ENCODE measurements at regions not wholly inside any gene's neighbourhood (a gene's known extent, or its start where the extent isn't known, plus 50 kb on each side); places are given as distances from the start of the nearest gene placed in this dataset.
"Not testable (repeated sequence)": the region's sequence is repeated elsewhere in the genome, so short reads cannot be mapped to it uniquely, and the experiment has no call there.

DNA sequence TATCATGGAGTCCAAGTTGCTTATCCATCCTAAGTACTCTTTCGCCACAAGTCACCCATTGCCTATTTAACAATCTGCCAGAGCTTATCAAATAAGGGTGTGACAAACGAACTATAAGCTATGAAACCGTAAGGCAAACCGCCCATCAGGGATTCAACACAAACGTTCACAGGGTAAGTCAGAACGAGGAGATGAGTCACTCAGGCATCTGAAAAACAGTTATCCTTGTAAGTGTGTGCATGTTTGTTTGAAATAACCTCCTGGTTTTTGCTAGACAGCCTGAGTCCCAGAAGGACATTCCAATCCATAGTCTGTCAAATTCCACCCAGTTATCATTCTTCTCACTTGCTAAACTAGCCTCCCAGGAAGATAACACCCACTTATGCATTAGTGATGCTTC, 299.1 kb downstream of the PAX3 start:
- DNase-seq (ENCODE audit: insufficient read length, low spot score), result peak; percentile 8
- peak; percentile 100 for FAIRE-seq
- TF ChIP-seq POLR2A (IDR thresholded peaks at IDR 0.05; ENCODE audit: low read depth, low read length), result no peak

DNA sequence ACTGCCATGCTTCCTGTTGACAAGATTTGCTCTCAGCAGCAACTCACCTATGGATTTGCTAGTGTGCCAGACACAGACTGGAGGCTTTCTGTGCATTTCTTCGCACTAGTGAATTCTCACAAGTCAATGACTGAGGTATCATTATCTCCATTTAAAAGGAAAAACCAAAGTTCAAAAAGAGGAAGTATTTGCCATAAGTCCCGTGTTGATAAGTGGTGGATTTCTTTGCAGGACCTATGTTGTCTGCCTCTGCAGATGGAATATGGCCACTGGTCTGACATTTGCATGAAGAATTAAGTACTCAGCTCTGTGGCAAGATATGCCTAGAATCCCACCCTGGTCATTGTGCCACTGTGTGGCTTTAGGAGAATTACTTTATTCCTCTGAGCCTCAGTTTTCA, 299.6 kb downstream of the PAX3 start:
- FAIRE-seq (no peak), DNase-seq (ENCODE audit: insufficient read length, low spot score) (no peak)
- TF ChIP-seq POLR2A (IDR thresholded peaks at IDR 0.05; ENCODE audit: low read depth, low read length), result no peak

DNA sequence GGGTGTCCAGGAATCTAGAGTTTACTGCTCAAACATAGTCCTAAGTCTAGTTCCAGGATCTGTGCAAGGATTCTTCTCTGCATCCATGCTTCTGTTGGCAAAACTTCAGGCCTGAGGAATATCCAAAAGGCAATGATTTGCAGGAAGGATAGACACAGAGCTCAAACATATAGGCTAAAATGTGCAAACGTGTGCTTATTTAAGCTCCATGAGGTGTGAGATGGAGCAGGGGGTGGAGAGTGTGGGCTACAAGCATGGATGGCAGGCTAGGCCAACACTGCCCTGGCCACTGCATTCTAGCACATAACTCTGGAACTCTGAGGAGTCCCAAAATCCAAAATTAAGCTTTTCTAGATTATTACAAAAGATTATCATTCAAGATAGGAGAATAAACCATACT, 301.1 kb downstream of the PAX3 start:
- FAIRE-seq (no peak), DNase-seq (ENCODE audit: insufficient read length, low spot score) (no peak)
- TF ChIP-seq POLR2A (IDR thresholded peaks at IDR 0.05; ENCODE audit: low read depth, low read length), result no peak

DNA sequence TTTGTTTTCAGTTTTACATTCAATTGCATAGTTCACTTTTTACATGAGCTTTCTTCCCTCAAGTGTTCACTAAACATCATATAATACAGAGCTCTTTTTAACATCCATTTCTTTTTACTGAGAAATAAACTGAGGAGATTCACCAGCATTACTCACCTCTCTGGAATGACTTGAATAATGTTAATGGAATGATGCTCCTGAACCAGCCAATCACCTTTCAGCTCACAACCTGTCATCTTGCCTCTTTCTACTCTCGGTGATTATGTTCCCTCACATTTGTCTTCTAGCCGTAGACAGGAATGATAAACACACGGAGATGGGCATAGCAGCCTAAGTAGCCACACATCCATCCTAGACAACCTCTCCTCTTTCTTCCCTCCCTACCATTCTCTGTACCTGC, 301.7 kb downstream of the PAX3 start:
- no peak for TF ChIP-seq POLR2A (IDR thresholded peaks at IDR 0.05; ENCODE audit: low read depth, low read length)
- FAIRE-seq (peak; percentile 98), DNase-seq (ENCODE audit: insufficient read length, low spot score) (peak; percentile 43)

DNA sequence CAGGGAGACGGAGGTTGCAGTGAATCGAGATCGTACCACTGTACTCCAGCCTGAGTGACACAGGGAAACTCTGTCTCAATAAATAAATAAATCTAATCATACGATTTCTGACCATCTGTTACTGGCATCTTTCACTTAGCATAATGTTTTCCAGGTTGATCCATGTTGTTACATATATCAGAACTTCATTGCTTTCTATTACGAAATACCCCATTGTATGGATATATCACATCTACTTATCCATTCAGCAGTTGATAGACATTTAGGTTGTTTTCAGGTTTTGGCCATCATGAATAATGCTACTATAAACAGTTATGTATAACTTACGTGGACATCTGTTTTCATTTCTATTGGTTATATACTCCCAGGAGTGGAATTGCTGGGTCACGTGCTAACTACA, 303.9 kb downstream of the PAX3 start:
- TF ChIP-seq POLR2A (IDR thresholded peaks at IDR 0.05; ENCODE audit: low read depth, low read length), result no peak

DNA sequence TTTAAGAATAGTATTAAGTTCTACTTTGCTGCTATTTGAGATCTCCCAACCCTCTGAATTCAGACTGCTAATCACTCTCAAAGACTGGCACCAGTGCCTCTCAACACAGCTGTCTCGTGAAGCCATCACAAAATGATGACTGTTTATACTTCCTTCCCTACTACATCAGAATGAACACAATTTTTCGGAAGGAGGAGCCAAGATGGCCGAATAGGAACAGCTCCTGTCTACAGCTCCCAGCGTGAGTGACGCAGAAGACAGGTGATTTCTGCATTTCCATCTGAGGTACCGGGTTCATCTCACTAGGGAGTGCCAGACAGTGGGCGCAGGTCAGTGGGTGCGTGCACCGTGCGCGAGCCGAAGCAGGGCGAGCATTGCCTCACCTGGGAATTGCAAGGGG, 314.4 kb downstream of the PAX3 start:
- DNase-seq (ENCODE audit: insufficient read length, low spot score); FAIRE-seq: not testable (repeated sequence)

More for the DNA sequence above, 303.9 kb downstream of the PAX3 start:
- no peak for FAIRE-seq
- no peak for DNase-seq (ENCODE audit: insufficient read length, low spot score)

DNA sequence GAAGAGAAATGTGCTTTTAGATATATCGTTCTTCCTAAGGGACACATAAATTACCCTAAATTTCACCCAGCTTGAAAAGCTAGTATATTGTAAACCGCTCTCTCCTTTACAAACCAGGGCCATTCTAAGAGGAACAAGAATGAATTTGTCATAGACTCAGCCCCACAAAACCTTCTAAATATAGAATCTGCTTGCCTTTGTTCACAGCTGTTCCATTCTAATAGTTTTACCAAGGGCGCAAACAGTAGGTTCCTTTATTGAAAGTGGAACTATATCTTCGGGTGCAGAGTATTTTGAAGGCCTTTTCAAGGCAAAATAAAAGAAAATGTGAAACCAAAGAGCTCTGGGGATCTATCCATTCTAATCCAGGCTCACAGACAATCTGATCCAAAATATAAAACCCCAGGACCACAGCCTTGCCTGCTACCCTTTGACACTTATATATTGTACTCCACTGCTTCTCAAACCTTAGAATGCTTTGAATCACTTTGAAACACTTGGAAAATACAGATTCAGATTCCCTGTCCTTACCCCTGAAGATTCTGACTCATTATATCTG, 316.8 kb downstream of the PAX3 start:
- DNase-seq (ENCODE audit: insufficient read length, low spot score) (no peak), FAIRE-seq (no peak)
- no peak for TF ChIP-seq POLR2A (IDR thresholded peaks at IDR 0.05; ENCODE audit: low read depth, low read length)

DNA sequence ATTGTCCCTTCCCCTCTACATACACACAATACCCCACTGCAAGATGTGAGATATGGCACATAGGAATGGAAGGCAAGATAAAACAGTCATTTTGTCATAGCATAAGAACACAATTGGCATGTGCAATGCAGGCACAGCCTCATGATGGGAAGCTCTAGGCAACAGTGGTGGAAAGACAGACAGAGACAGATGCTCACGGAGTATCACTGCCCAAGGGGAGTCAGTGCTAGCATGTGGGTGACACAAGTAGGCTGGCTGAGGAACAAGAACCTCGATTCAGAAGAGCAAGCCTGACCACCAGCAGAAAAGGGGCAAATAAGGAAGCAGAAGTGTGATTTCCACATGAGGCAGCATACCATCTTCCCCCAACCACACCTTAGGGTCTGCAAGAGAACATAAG, 323.6 kb downstream of the PAX3 start:
- TF ChIP-seq POLR2A (IDR thresholded peaks at IDR 0.05; ENCODE audit: low read depth, low read length), result no peak
- no peak for FAIRE-seq

DNA sequence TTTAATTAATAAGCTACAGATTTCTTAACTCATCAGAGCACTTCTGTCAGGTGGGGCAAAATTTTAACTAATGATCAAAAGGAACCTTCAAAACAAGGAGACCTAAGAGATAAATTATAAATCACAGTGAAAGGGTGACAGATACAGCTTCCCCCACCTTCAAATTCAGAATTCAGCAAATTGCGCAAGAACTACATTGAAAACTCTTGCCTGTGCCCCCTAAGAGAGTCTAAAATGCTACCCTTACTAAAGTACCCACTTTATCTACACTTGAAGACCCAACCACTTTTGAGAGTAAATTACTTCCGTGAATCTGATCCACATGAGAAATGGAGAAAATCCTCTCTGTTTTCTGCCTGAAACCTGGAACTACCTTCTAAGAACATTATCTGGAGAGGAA, 324.9 kb downstream of the PAX3 start:
- DNase-seq (ENCODE audit: insufficient read length, low spot score), result no peak
- FAIRE-seq, result no peak
- no peak for TF ChIP-seq POLR2A (IDR thresholded peaks at IDR 0.05; ENCODE audit: low read depth, low read length)

More for the DNA sequence above, 323.6 kb downstream of the PAX3 start:
- no peak for DNase-seq (ENCODE audit: insufficient read length, low spot score)

DNA sequence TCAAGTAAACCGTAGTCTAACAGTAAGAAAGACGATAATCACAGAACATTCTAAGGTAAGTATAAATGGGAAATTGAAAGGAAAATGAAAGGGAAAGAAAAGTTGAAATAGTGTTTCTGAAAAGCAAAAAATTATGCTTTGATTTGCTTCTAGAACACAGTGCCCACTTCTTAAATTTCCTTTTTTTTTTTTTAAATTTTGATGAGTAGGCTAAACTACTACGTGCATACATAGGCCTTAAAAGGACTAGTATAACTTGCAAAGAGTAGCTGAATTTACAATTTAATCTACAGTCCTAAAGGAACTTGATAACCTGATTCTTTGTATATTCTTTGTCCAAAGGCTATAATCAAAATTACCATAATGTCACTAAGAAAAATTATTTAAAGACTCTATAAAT, 325.3 kb downstream of the PAX3 start:
- FAIRE-seq (no peak), DNase-seq (ENCODE audit: insufficient read length, low spot score) (no peak)
- TF ChIP-seq POLR2A (IDR thresholded peaks at IDR 0.05; ENCODE audit: low read depth, low read length), result no peak

DNA sequence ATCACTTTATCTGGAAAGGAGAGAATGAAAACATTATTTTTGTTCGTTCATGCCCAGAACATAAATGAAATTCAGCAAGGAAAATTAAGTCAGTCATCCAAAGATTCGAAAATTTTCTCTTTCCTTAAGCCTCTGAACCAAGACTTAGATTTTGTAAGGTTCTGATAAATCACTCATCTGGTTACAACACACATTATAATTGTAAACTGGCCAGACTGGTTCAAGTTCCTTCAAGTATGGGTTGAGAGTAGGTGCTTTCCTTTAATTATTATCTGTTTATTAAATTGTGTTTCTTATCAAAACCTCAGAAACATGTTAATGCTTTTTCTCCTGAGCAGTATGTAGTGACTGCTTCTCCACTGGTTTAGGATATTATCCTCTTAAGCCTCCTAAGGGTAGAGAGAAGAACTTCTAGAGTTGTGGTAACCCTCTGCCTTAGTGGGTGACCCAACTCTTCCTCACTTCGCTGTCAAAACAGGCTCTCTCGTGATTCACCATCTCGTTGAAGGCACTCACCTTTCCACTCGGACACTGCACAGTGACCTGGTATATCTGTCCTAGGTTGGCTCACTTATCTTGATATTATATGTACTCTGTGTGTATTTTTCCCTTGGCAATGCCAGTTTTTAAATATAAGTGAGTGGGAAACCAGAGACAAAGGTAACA, 325.9 kb downstream of the PAX3 start:
- no peak for TF ChIP-seq POLR2A (IDR thresholded peaks at IDR 0.05; ENCODE audit: low read depth, low read length)
- no peak for DNase-seq (ENCODE audit: insufficient read length, low spot score)
- peak; percentile 58 for FAIRE-seq

DNA sequence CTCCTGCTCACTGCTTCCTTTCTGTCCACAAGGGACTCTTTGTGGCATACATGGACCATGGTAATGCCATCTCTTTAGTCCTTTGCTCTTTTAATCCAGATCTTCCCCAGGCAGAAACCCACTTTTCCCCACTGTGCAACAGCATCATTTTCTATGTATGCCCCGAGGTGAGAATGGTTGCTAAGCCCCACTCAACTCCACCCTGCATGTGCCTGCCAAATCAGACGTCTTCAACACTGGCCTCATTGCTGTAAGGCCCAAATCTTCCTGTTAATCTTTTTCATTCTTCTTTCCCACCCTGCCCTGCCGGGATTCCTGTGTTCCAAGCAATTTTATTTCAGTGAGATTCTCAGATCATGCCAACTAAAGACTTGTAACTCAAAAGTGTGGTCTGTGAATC, 328.4 kb downstream of the PAX3 start:
- TF ChIP-seq POLR2A (IDR thresholded peaks at IDR 0.05; ENCODE audit: low read depth, low read length), result no peak
- no peak for DNase-seq (ENCODE audit: insufficient read length, low spot score)
- FAIRE-seq, result no peak

DNA sequence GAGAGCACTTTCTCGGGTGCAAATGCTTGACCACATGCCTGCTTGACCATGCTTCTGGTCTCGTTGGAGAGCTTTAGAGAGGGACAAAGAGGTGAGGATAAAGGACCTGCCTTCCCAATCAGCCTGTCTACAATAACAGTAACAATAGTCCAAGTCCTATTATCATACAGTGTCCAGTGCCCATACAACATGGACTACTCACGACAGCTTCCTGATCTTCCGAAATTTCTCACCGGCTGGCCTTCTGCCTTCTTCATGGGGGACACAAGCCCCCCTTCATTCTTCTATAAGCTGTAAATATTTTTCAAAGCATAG, 329.0 kb downstream of the PAX3 start:
- no peak for DNase-seq (ENCODE audit: insufficient read length, low spot score)
- no peak for TF ChIP-seq POLR2A (IDR thresholded peaks at IDR 0.05; ENCODE audit: low read depth, low read length)
- no peak for FAIRE-seq

DNA sequence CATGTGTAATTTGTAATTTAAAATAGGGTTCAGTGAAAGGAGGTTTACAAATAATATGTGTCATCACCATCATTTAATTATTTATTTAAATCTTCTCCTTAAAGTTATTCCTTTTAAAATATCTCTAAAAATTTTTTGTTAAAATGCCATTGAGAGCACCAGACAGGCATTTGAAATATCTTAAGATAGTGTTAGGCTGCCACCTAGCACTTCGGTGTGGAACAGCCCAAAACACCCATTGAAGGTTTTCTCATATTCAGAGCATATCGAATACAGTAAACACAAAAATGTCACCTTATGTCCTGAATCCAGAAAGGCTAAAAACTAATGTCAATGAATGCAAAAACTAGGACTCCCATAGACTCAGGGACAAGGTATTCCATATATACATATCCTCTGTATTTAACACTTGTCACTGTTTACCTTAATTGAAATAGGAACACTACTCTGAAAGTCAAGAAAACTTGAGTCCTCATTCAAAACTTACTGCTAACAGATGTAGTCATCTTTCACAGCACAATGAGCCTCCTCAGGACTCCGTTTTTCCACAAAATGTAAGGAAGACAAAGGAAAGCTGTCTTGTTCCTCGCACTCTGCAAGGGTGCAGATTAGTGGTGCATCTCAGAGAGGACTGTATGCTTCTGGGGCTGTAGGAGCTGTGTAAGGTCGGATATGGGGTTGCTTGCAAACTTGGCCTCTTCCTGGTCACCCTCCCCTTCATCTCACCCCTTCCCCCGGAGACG, 329.5 kb downstream of the PAX3 start:
- peak; percentile 89 for FAIRE-seq
- peak; percentile 15 for DNase-seq (ENCODE audit: insufficient read length, low spot score)
- TF ChIP-seq POLR2A (IDR thresholded peaks at IDR 0.05; ENCODE audit: low read depth, low read length), result no peak

DNA sequence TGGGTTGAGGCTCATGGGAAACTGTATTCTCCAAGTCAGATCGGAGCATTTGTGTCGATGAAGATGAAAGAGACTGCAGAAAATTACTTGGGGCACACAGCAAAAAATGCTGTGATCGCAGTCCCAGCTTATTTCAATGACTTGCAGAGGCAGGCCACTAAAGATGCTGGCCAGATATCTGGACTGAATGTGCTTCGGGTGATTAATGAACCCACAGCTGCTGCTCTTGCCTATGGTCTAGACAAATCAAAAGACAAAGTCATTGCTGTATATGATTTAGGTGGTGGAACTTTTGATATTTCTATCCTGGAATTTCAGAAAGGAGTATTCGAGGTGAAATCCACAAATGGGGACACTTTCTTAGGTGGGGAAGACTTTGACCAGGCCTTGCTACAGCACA, 336.6 kb downstream of the PAX3 start:
- TF ChIP-seq POLR2A (IDR thresholded peaks at IDR 0.05; ENCODE audit: low read depth, low read length), result no peak
- no peak for DNase-seq (ENCODE audit: insufficient read length, low spot score)
- FAIRE-seq, result no peak

Data from H54 (cell line).